ENCODE measurements at regions not wholly inside any gene's neighbourhood (a gene's known extent, or its start where the extent isn't known, plus 50 kb on each side); places are given as distances from the start of the nearest gene placed in this dataset.

DNA sequence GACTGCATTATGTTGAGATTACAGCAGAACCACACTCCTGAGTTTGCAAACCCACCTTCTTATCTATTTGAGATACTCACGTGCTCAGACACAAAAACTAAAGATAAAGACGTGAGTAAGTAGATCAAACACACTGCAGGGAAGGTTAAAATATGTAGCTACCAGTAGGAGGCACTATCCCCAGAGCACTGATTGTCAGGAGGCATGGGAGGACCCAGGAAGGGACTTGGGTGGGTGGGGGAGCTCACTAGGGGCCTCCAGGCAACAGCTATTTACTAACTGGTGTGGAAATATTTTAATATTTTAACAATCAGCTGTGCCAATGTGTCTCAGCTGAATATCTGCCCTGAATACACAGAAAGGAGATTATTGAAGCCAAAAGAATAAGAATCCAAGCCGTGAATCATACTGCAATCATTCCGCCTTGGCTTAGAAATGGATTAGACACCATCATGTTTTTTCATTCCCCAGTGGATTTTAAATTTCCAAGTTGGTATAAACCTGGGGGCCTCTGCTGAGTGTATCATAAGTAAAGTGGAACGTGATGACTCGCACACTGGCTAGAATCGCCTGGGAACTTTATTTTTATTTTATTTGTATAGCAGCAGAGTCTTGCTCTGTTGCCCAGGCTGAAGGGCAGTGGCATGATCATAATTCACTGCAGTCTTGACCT lies 73.2 kb upstream of the CACNA1A start:
- no peak for TF ChIP-seq EZH2 (IDR thresholded peaks at IDR 0.05)
- TF ChIP-seq EZH2phosphoT487 (IDR thresholded peaks at IDR 0.05) = no peak
